ENCODE measurements at regions not wholly inside any gene's neighbourhood (a gene's known extent, or its start where the extent isn't known, plus 50 kb on each side); places are given as distances from the start of the nearest gene placed in this dataset.

GRCh38 chr3:165434516-165434915 is 238.3 kb upstream of the SLITRK3 start:
- TF ChIP-seq EZH2phosphoT487 (IDR thresholded peaks at IDR 0.05; ENCODE audit: borderline replicate concordance, low read length) (no peak), CTCF (conservative IDR thresholded peaks at IDR 0.05; ENCODE audit: low read depth, low read length) (no peak)

Measured in PC-3 (cell line).